ENCODE measurements at regions not wholly inside any gene's neighbourhood (a gene's known extent, or its start where the extent isn't known, plus 50 kb on each side); places are given as distances from the start of the nearest gene placed in this dataset.

DNA sequence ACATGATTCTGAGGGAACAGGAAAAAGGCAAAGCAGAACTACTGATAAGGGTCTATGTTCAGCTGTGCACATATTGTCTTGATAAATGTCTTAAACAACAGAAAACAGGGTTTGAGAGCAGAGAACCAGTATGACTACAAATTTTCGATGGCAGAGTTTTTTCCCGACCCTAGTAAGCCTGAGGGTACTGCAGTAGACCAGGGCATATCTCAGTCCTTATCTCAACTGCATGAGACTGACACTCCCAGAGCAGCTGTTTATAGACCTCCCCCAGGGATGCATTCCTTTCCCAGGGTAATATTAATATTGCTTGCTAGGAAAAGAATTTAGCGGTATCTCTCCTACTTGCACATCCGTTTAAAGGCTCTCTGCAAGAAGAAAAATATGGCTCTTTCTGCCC lies 1176.8 kb upstream of the ADGRB3 start:
- TF ChIP-seq, protein P1, sequence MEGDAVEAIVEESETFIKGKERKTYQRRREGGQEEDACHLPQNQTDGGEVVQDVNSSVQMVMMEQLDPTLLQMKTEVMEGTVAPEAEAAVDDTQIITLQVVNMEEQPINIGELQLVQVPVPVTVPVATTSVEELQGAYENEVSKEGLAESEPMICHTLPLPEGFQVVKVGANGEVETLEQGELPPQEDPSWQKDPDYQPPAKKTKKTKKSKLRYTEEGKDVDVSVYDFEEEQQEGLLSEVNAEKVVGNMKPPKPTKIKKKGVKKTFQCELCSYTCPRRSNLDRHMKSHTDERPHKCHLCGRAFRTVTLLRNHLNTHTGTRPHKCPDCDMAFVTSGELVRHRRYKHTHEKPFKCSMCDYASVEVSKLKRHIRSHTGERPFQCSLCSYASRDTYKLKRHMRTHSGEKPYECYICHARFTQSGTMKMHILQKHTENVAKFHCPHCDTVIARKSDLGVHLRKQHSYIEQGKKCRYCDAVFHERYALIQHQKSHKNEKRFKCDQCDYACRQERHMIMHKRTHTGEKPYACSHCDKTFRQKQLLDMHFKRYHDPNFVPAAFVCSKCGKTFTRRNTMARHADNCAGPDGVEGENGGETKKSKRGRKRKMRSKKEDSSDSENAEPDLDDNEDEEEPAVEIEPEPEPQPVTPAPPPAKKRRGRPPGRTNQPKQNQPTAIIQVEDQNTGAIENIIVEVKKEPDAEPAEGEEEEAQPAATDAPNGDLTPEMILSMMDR (IDR thresholded peaks at IDR 0.05): no peak
- no peak for TF ChIP-seq POLR2A (IDR thresholded peaks at IDR 0.05)

Data from vagina (tissue), 2 donors.